ENCODE measurements at regions not wholly inside any gene's neighbourhood (a gene's known extent, or its start where the extent isn't known, plus 50 kb on each side); places are given as distances from the start of the nearest gene placed in this dataset.
A peak's percentile ranks its signal among the peaks of the same experiment; 100 is the strongest.

DNA sequence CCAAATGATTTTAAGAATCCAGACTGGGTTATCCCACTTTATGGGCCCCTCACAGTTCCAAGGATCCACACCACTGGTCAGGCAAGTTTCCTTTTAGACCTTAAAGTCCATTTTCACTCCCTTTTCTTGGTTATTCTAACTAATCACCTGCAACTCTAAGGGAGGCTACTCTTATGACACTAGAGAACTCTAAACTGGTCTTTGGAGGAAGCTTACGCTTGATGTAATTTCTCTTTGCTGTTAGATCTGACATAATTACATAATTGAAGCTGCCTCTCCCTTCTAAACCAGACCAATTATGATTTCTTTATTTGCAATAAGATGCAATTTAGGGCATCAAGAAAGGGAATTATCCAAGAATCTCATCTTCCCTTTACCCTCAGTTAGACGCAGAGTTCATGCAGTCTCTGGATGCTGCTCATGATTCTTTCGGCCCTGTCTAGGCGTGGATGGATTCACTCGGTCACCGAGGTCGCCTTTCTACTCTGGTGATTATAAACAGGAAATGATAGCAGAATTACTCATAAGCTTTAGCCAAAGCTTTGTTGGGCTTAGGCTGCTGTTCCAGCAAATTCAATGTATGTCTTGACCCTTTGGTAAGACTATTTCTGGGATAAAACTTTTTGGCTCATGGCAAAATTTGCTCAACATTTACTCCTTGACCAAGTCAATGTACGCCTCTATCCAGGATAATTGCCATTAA lies 130.9 kb upstream of the PRNP start:
- no peak for DNase-seq

DNA sequence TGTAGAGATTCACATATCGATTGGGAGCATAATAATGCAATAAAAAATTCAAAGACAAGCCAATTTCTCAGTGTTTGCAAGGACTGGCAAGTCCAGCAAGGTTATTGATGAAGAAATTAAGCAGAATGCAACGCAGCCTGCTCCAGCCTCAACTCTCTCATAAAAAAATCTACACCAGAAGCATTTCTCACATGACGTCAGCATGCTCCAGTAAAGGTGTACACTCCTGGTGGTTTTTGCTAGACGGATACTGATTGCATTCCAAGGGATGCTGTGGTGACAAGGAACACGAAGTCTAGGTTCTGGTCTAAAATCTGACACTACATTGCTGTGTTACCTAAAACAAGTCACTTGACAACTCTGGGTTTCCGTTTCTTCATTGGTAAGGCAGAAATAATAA lies 131.9 kb upstream of the PRNP start:
- no peak for DNase-seq

- no peak for DNase-seq
Measured at GRCh38 chr20:4552075-4552640, 134.1 kb upstream of the PRNP start.

DNA sequence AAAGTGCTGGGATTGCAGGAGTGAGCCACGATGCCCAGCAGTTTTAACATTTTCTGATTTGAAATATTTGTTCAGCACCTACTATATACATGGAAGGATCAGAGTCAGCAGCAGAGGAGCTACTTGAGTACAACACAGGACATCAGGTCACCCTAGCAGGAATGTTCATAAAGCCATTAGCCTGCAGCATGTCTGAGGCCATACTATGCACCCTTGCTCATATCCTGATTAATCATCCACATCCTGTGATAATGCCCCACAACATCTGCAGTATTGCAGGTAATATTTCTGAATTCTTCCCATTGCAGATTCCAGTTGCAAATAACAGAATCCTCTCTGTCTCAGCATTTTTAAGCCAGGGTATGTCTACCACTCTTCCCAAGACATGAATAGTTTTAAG lies 135.5 kb upstream of the PRNP start:
- DNase-seq: no peak

DNA sequence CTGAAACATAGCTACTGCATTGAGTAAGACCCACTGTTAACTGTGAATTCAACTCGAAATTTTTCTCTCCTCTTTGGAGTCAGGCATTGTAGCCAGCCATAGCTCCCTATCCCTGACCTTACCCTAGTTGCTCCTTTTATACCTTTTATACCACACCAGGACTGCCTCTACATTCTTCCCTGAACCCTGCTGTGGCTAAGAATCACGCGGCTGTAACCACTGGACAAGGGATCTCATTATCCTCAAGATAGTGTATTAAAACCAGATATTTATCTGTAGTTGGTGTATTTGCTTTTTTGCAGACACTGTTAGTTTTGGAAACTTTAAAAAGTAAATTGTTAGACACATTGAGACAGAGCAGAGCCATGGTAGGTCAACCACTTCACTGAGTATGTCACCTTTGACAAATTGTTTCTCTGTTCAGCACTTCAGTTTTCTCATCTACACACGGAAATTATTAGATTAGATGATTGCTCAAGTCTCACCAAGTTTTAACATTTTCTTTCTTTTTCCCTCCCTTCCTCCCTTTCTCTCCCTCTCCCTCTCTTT lies 136.5 kb upstream of the PRNP start:
- no peak for DNase-seq

DNA sequence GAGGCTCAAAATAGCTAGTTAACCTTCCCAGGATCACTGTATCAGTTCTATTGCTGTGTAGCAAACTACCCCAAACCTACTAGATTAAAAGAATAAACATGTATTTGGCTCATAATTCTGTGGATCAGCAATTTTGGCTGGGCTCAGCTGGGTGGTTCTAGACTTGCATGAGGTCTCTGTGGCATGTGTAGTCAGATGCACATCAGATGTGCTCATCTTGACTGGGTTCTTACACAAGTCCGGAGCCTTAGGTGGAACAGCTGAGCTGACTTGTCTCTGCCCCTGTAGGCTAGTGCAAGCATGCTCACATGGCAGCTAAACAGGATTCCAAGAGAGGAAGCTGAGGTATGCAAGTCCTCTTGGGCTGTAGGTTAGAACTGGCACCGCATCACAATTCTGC lies 137.7 kb upstream of the PRNP start:
- DNase-seq: no peak

DNA sequence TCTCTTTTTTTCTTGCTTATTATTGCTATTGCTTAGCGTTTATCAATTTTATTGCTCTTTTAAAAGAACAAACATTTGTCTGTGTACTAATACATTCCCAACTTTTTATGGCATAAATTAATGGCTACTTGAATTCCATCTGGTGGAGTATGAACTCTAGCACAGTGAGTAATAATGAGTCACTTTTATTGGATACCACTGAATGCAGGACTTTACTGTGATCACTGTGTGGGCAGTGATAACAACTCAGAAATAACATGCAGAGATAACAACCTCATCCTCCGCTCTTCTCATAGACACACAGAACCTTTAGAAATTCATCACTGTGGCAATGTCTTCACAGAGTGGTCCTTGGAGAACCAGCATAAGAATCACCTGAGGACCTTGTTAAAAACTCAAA lies 139.5 kb upstream of the PRNP start:
- DNase-seq: no peak

DNA sequence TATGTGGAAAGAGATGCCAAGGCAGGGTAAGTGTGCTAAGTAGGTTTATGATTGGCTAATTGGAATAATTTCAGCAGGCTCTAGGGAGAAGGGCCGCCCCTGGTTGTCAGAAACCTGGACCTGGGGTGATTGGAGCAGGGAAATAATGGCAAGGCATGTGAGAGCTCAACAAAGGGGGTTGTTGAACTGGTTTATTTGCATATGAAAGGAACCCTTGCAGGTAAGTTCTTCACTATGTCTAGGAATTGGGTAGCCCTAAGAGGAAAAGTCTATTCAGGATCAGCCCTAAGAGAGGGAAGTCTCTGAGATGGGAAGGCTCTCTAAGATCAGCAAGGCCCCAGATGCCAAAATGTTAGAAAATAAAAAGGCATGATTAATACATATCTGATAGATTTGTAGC lies 139.9 kb upstream of the PRNP start:
- no peak for DNase-seq

DNA sequence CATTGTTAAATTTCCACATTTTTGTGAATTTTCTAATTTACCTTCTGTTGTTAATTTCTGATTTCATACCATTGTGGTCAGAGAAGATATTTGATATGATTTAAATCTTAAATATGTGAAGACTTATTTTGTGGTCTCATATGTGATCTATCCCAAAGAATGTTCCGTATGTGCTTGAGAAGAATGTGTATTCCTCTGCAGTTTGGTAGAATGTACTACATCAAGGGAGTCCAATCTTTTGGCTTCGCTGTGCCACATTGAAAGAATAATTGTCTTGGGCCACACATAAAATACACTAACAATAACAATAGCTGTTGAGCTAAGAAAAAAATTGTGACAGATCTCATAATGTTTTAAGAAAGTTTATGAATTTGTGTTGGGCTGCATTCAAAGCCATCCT lies 140.7 kb upstream of the PRNP start:
- DNase-seq: no peak

- no peak for DNase-seq
Measured at GRCh38 chr20:4544765-4545164, 141.5 kb upstream of the PRNP start.

DNA sequence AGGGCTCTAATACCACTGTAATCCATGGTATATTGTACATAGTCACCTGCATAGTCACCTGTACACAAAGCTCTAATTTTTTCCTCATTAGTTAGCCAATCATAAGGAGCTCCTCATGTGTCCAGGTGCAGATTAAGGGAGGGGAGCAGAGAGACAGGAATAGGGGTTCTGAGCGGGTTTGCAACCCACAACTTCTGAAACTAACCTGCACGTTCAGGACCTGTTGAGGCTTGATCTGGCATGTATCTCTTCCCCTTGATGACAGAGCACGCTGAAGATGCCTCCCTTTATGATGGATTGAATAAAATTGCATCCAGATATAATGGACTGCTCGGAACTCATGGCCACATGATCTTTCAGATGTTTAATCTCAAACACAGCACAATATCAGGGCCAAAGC lies 144.0 kb upstream of the PRNP start:
- no peak for DNase-seq

DNA sequence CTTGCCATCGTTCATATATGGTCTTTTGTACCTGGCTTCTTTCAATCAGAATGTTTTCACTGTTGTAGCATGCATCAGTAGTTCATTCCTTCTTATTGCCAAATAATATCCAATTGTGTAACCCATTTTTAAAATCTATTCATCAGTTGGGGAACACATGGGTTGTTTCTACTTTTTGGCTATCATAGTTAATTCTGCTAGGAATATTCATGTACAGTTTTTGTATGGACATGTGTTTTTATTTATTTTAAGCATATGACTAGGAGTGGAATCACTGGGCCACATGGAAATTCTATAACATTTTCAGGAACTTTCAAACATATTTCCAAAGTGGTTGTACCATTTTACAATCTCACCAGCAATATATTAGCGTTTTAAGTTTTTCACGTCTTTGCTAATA lies 151.9 kb upstream of the PRNP start:
- DNase-seq: no peak

- no peak for DNase-seq
Measured at GRCh38 chr20:4533368-4534133, 152.7 kb upstream of the PRNP start.

- DNase-seq: no peak
Measured at GRCh38 chr20:4532772-4533171, 153.5 kb upstream of the PRNP start.

GRCh38 chr20:4524792-4525191 lies 161.5 kb upstream of the PRNP start:
- DNase-seq: no peak

- DNase-seq: no peak
Measured at GRCh38 chr20:4524307-4524706, 161.9 kb upstream of the PRNP start.

- no peak for DNase-seq
Measured at GRCh38 chr20:4522310-4522709, 163.9 kb upstream of the PRNP start.

- DNase-seq: no peak
Measured at GRCh38 chr20:4521170-4521968, 164.9 kb upstream of the PRNP start.

DNA sequence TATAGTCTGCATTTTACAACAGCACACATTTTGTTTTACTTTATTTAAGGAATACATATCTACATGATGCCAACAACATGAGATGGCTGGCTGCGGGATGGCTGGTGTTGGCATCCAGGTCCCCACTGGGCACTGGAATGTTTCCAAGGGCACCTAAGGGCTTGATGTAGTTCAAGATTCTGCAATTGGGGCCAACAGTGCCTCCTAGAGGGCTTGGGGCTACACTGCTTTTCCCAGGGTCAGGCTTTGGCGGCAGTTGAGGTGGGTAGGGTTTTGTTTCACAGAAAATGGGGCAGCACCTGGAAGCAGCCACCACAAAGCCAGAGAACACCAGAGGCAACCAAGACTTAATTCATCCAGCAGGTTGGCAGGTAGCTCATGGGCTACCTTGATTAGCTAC lies 166.7 kb upstream of the PRNP start:
- peak; percentile 48 to 85 for DNase-seq

GRCh38 chr20:4516876-4517275 lies 169.4 kb upstream of the PRNP start:
- DNase-seq: peak in 1 of 2 donors; percentile 16

DNA sequence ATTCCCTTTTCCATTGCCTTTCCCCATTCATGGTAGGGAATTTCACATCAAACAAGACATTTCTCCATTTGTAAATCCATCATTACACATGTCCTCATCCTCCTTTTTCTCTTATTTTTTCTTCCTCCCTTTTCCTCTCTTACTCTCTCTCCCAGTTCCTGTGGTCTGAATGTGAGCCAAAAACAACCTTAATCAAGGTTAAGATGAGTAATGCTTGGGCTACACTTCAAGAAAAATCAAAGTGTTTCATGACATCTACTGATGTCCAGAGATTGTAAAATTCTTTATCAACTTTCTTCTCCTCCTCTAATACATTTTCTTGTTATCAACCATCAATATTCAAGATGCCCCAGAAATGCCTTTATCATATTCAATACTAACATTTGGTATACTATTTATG lies 172.5 kb upstream of the PRNP start:
- DNase-seq: no peak

GRCh38 chr20:4512891-4513550 lies 173.2 kb upstream of the PRNP start:
- no peak for DNase-seq

DNA sequence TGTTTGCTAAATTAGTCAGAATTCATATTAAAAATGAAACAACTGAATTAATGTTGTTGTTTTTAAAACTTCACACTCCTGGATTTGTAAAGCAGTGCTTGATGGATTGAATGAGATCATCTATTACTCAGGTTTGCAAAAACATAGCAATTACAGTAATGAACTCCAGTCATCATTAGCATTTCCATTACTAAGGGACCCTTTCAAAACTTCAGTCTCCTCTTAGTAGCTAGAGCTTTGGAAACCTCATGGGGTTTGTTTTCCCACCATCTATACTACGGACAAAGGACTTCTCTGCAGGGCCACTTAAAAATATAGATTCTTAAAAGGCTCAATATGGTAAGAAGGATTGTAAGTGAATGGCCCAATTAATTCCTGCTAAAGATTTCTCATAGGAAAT lies 174.5 kb upstream of the PRNP start:
- no peak for DNase-seq
